RWPE1 (cell line): ENCODE measurements at regions not wholly inside any gene's neighbourhood (a gene's known extent, or its start where the extent isn't known, plus 50 kb on each side); places are given as distances from the start of the nearest gene placed in this dataset.

ENCODE experiments used
- CTCF ChIA-PET: fragments of 350-600 bp; sonication (Branson Sonifier 250); formaldehyde crosslinking; extraction: SDS; loops from one replicate; lab custom pipeline; 2021; lab: Yijun Ruan, JAX
- POLR2A ChIA-PET: fragments of 400-600 bp; formaldehyde crosslinking; extraction: SDS; loops from one replicate; lab custom pipeline; 2020; ENCODE audit warnings: antibody characterized with exemption; ENCODE audit not compliant: low non-redundant PET; lab: Yijun Ruan, JAX
- DNase-seq: peaks from one replicate; pipeline ENCODE4 v3.0.0; 2012; ENCODE audit warnings: low spot score
- H3K27ac ChIP-seq: fragments of 450-650 bp; 2 replicates; pipeline ENCODE4 v1.5.1; 2017
- TF ChIP-seq, protein P1 (sequence below): fragments of 450-650 bp; conservative IDR thresholded peaks from 2 replicates; pipeline ENCODE4 v1.5.1; 2017; ENCODE audit warnings: low read depth, mild to moderate bottlenecking

DNA sequence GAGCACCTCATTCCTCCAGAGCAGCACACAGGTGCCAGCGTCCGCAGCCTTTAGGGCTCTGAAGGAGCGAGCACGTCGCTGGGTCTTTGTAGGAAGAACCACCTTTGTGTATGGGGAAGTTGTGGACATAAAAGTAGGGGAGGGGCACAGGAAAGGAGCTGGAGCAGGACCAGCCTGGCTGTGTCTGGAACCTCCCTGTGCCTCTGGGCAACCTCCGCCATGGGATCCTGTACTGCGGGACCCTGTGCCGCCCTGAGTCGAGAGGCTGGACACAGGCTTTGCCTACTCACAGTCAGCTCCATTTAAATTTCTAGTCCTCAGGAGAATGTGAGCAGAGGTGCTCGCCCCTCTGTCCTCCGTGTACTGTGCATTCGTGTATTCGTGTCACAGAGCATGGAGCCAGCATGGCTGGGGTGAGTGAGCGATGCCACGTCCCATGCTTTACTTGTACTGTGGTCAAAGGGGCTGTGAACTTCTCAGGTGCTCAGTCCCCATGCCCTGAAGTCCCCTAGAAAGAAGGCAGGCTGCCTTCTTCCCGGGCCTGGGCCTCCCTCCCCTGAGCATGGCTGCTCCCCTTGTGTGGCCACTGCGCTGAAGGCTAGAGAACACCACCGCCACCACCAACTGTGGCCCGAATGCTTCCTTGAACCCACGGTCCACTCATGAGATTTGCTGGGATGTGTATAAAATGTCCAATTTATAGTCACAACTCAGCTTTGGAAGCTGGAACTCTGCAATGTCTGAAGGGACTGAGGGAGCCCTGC is 99.9 kb downstream of the TEX29 start:
- POLR2A ChIA-PET, result no interaction called here
- CTCF ChIA-PET, result interaction anchor here (0.6 kb wide), 1 partner anchor 1114 kb away, joined by 4 read pairs; no protein-coding TSS in a partner anchor
- DNase-seq, result no peak
- TF ChIP-seq, protein P1, sequence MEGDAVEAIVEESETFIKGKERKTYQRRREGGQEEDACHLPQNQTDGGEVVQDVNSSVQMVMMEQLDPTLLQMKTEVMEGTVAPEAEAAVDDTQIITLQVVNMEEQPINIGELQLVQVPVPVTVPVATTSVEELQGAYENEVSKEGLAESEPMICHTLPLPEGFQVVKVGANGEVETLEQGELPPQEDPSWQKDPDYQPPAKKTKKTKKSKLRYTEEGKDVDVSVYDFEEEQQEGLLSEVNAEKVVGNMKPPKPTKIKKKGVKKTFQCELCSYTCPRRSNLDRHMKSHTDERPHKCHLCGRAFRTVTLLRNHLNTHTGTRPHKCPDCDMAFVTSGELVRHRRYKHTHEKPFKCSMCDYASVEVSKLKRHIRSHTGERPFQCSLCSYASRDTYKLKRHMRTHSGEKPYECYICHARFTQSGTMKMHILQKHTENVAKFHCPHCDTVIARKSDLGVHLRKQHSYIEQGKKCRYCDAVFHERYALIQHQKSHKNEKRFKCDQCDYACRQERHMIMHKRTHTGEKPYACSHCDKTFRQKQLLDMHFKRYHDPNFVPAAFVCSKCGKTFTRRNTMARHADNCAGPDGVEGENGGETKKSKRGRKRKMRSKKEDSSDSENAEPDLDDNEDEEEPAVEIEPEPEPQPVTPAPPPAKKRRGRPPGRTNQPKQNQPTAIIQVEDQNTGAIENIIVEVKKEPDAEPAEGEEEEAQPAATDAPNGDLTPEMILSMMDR, result no peak
- H3K27ac ChIP-seq, result no peak overlapping the region

DNA sequence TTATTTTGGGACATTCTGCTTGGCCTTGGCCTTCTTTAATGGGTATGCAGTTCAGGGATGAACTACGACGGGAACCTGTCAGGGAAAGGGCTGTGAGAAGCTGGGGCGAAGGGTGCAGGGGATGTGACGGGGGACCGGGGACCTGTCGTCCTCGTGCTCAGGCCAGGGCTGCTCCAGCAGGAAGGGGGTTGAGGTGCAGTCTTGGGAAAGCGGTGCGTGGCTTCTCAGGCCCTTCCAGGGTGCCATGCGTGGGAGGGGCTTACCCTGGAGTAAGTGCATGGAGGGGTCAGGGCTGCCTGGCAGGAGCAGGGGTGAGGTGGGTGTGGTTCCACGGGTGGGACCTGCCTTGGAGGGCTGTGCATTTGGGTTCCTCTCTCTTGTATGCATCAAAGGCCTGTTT is 100.8 kb downstream of the TEX29 start:
- CTCF ChIA-PET, result no interaction called here
- TF ChIP-seq, protein P1, result no peak
- POLR2A ChIA-PET, result no interaction called here
- no peak for DNase-seq
- H3K27ac ChIP-seq, result no peak overlapping the region

DNA sequence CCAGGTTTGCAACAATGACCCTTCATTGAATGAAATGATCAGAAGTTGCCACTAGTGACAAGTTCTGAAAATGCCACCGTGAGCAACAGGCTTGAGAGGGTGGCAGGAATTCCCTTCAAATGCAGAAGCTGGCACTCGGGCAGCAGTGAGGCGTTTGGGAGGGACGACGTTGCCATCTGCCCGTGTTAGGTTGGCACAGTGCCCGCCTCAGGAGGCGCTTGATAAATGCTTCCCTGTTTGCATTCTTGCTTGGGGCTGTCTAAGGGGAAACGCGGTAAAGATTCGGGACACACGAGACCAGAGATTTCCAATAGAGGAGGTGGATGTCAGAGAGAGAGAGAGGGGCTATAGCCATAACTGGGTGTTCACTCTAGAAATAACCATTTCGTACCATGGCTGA is 101.9 kb downstream of the TEX29 start:
- TF ChIP-seq, protein P1, result no peak
- POLR2A ChIA-PET, result no interaction called here
- no peak for DNase-seq
- no peak overlapping the region for H3K27ac ChIP-seq
- CTCF ChIA-PET, result interaction anchor here (0.6 kb wide), 1 partner anchor 16 kb away, joined by 4 read pairs; no protein-coding TSS in a partner anchor

DNA sequence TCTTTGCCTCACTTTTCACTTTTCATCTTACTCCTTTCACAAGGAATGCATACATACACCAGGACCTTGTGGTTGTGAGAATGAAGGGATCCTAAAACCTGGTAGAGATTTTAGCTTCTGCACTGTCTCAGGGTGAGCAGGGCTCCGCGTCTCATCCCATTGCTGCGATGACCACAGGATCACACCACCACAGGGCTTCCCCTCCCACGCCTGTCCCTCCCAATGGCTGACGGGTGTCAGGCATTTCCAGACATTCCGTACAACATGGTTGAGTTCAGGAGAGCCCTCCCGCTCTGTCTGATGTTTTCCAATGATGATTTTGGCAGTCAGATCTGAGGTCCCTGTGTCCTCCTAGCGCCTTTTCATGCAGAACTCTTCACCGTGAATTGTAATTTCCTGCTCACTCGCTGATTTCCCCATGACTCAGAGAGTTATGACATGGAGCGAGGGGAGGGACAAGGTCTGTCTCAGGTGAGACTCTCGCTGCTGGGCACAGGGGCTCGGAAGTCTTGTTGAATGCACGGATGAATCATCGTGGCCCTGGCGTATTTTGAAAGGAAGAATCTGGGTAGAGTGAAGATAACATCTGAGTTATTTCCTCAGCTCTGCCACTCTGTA is 102.8 kb downstream of the TEX29 start:
- no peak overlapping the region for H3K27ac ChIP-seq
- TF ChIP-seq, protein P1, result no peak
- ChIA-PET CTCF (interaction anchor here (0.7 kb wide), 1 partner anchor 348 kb away, joined by 4 read pairs; no protein-coding TSS in a partner anchor), POLR2A (no interaction called here)
- DNase-seq, result peak; percentile 41

DNA sequence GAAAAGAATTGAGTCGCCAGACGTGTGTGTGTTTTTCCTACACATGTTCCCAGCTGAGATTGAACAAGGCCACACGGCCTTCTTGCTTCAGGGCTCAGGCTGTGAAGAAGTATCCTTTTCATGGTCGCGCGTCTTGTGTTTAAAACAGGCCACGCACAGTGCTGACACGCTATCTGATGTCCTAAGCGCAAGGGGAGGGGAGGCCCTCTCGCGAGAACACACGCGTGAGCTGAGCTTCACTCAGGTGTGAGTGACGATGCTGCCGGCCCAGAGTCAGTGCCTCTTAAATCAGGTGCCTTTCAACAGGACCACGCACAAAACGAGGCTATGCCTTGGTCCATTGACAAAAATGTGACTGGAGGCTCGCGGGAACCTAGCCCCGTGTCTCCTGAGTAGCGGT is 103.7 kb downstream of the TEX29 start:
- CTCF ChIA-PET, result interaction anchor here (0.7 kb wide), 1 partner anchor 349 kb away, joined by 4 read pairs; no protein-coding TSS in a partner anchor
- no peak for DNase-seq
- H3K27ac ChIP-seq, result no peak overlapping the region
- POLR2A ChIA-PET, result no interaction called here
- TF ChIP-seq, protein P1, result no peak

DNA sequence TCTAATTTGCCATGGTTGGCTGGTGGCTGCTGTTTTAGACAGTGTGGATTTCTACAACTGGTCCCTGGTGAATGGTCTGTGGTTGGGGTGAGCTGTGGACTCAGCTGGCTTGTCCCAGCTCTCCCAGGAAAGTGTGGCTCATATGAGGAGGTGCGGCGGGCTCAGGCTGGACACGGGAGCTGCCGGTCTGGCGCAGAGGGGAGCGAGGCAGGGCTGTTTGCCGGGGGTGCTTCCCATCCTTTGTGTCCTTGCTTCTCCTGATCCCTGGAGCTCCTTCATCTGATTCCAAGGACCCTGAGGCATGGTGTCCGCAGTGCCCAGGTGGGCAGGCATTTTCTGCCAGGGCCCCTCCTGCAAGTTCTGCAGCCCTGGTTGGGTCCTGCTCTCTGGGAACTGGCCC is 104.9 kb downstream of the TEX29 start:
- POLR2A ChIA-PET, result no interaction called here
- TF ChIP-seq, protein P1, result no peak
- CTCF ChIA-PET, result no interaction called here
- no peak for DNase-seq
- H3K27ac ChIP-seq, result no peak overlapping the region
